HG03139 (cell line): ENCODE measurements at regions not wholly inside any gene's neighbourhood (a gene's known extent, or its start where the extent isn't known, plus 50 kb on each side); places are given as distances from the start of the nearest gene placed in this dataset.
"Not testable (repeated sequence)": the region's sequence is repeated elsewhere in the genome, so short reads cannot be mapped to it uniquely, and the experiment has no call there.

ENCODE experiments used
- ATAC-seq: cut with Tn5 transposase; IDR thresholded peaks from one replicate; pipeline ENCODE4 v1.9.1; 2021; ENCODE audit not compliant: unreplicated experiment

GRCh38 chr3:188021502-188022040 lies 132.4 kb upstream of the LPP start:
- ATAC-seq, result no peak

GRCh38 chr3:188022902-188023301 lies 131.1 kb upstream of the LPP start:
- not testable (repeated sequence) for ATAC-seq

- ATAC-seq, result no peak
These were observed 128.4 kb upstream of the LPP start for GRCh38 chr3:188025555-188025954.

GRCh38 chr3:188026191-188026968 lies 127.6 kb upstream of the LPP start:
- ATAC-seq, result no peak

- no peak for ATAC-seq
These were observed 122.8 kb upstream of the LPP start for GRCh38 chr3:188031121-188031520.

- no peak for ATAC-seq
These were observed 119.0 kb upstream of the LPP start for GRCh38 chr3:188034989-188035388.

- ATAC-seq, result no peak
These were observed 117.4 kb upstream of the LPP start for GRCh38 chr3:188036375-188037194.

GRCh38 chr3:188037195-188037718 lies 116.7 kb upstream of the LPP start:
- ATAC-seq, result no peak

- no peak for ATAC-seq
These were observed 115.9 kb upstream of the LPP start for GRCh38 chr3:188037965-188038581.

GRCh38 chr3:188041193-188041592 lies 112.8 kb upstream of the LPP start:
- ATAC-seq, result no peak

GRCh38 chr3:188041895-188042294 lies 112.1 kb upstream of the LPP start:
- ATAC-seq, result no peak

- ATAC-seq, result no peak
These were observed 111.5 kb upstream of the LPP start for GRCh38 chr3:188042466-188042865.

GRCh38 chr3:188043891-188044290 lies 110.1 kb upstream of the LPP start:
- ATAC-seq, result no peak

- ATAC-seq, result no peak
These were observed 107.3 kb upstream of the LPP start for GRCh38 chr3:188046561-188047211.

- no peak for ATAC-seq
These were observed 106.4 kb upstream of the LPP start for GRCh38 chr3:188047536-188047935.

- ATAC-seq, result no peak
These were observed 104.1 kb upstream of the LPP start for GRCh38 chr3:188049606-188050530.

GRCh38 chr3:188051801-188052168 lies 102.2 kb upstream of the LPP start:
- no peak for ATAC-seq

- ATAC-seq, result no peak
These were observed 101.6 kb upstream of the LPP start for GRCh38 chr3:188052169-188053035.

- ATAC-seq, result no peak
These were observed 101.0 kb upstream of the LPP start for GRCh38 chr3:188053036-188053340.
